Osteoblast (primary cell): ENCODE measurements at regions not wholly inside any gene's neighbourhood (a gene's known extent, or its start where the extent isn't known, plus 50 kb on each side); places are given as distances from the start of the nearest gene placed in this dataset.

Experiments
- DNase-seq: peaks from one replicate; pipeline ENCODE4 v3.0.0; 2011; ENCODE audit warnings: low spot score, mixed read lengths; ENCODE audit not compliant: insufficient read length; ENCODE audit errors: missing footprints
- H2AFZ ChIP-seq: 2 replicates; pipeline ENCODE4 v1.6.0; 2011; ENCODE audit warnings: mild to moderate bottlenecking, low read length
- H3K27ac ChIP-seq: 2 replicates; pipeline ENCODE4 v1.5.1; 2011; ENCODE audit warnings: mild to moderate bottlenecking, low read depth, low read length, moderate library complexity
- H3K27me3 ChIP-seq: 2 replicates; pipeline ENCODE4 v1.6.0; 2012; ENCODE audit warnings: mild to moderate bottlenecking, control low read depth, inconsistent platforms, low read length, moderate library complexity; ENCODE audit not compliant: insufficient read depth
- H3K36me3 ChIP-seq: 2 replicates; pipeline ENCODE4 v1.5.1; 2011; ENCODE audit warnings: mild to moderate bottlenecking, low read length, control low read depth, moderate library complexity; ENCODE audit not compliant: insufficient read depth
- H3K4me1 ChIP-seq: 2 replicates; pipeline ENCODE4 v1.5.1; 2011; ENCODE audit warnings: mild to moderate bottlenecking, low read length, control low read depth, moderate library complexity; ENCODE audit not compliant: insufficient read depth
- H3K4me2 ChIP-seq: 2 replicates; pipeline ENCODE4 v1.6.0; 2011; ENCODE audit warnings: mild to moderate bottlenecking, low read length; ENCODE audit not compliant: insufficient read depth
- H3K4me3 ChIP-seq: fragments of 200-600 bp; sonication (generic); 3 replicates; pipeline ENCODE4 v1.5.1; 2012; ENCODE audit warnings: mild to moderate bottlenecking, low read length, inconsistent platforms; ENCODE audit not compliant: insufficient read depth
- H3K79me2 ChIP-seq: 2 replicates; pipeline ENCODE4 v1.6.0; 2012; ENCODE audit warnings: mild to moderate bottlenecking, low read length, control low read depth, inconsistent platforms; ENCODE audit not compliant: insufficient read depth
- H3K9me3 ChIP-seq: 2 replicates; pipeline ENCODE4 v1.5.1; 2011; ENCODE audit warnings: low read depth, low read length, control low read depth
- H4K20me1 ChIP-seq: 2 replicates; pipeline ENCODE4 v1.6.0; 2012; ENCODE audit warnings: mild to moderate bottlenecking, low read length, control low read depth; ENCODE audit not compliant: insufficient read depth
- CTCF ChIP-seq: IDR thresholded peaks from 2 replicates; pipeline ENCODE4 v1.5.1; 2011; ENCODE audit warnings: mild to moderate bottlenecking, low read depth, low read length, moderate library complexity; ENCODE audit errors: extremely low read depth

- H3K36me3 ChIP-seq: no peaks in the 10 kb centered on the region
- no peaks in the 10 kb centered on the region for H4K20me1 ChIP-seq
- H3K27ac ChIP-seq: no peak overlapping the region
- no peaks in the 10 kb centered on the region for H3K79me2 ChIP-seq
- no peak overlapping the region for H3K4me2 ChIP-seq
- no peak for DNase-seq
- peaks cover 2% of the 10 kb centered on the region for H3K4me1 ChIP-seq
- no peaks in the 10 kb centered on the region for H3K27me3 ChIP-seq
- H3K9me3 ChIP-seq: no peaks in the 10 kb centered on the region
- TF ChIP-seq CTCF: no peak
- no peak overlapping the region for H3K4me3 ChIP-seq
- no peak overlapping the region for H2AFZ ChIP-seq
Observed at GRCh38 chr2:225326969-225327368, 72.5 kb upstream of the NYAP2 start.

- Histone ChIP-seq H3K79me2 (no peaks in the 10 kb centered on the region), H3K4me3 (no peak overlapping the region), H3K4me2 (no peak overlapping the region), H4K20me1 (no peaks in the 10 kb centered on the region), H3K36me3 (no peaks in the 10 kb centered on the region), H3K9me3 (no peaks in the 10 kb centered on the region), H3K27me3 (peaks cover 2% of the 10 kb centered on the region), H3K27ac (no peak overlapping the region), H2AFZ (no peak overlapping the region), H3K4me1 (no peaks in the 10 kb centered on the region)
- TF ChIP-seq CTCF: no peak
- no peak for DNase-seq
Observed at GRCh38 chr2:225319872-225320271, 79.6 kb upstream of the NYAP2 start.

- no peak for TF ChIP-seq CTCF
- H3K9me3 ChIP-seq: no peaks in the 10 kb centered on the region
- no peak overlapping the region for H3K27ac ChIP-seq
- H3K4me1 ChIP-seq: no peaks in the 10 kb centered on the region
- peaks cover 2% of the 10 kb centered on the region for H3K27me3 ChIP-seq
- H3K4me3 ChIP-seq: no peak overlapping the region
- H3K79me2 ChIP-seq: no peaks in the 10 kb centered on the region
- DNase-seq: no peak
- H4K20me1 ChIP-seq: no peaks in the 10 kb centered on the region
- H3K36me3 ChIP-seq: no peaks in the 10 kb centered on the region
- H2AFZ ChIP-seq: no peak overlapping the region
- H3K4me2 ChIP-seq: no peak overlapping the region
Observed at GRCh38 chr2:225318440-225318839, 81.1 kb upstream of the NYAP2 start.

GRCh38 chr2:225317186-225317585, 82.3 kb upstream of the NYAP2 start:
- Histone ChIP-seq H3K4me2 (no peak overlapping the region), H3K9me3 (no peaks in the 10 kb centered on the region), H3K4me3 (no peak overlapping the region), H3K4me1 (no peaks in the 10 kb centered on the region), H4K20me1 (no peaks in the 10 kb centered on the region), H3K27ac (no peak overlapping the region), H2AFZ (no peak overlapping the region), H3K36me3 (no peaks in the 10 kb centered on the region), H3K27me3 (peaks cover 2% of the 10 kb centered on the region), H3K79me2 (no peaks in the 10 kb centered on the region)
- TF ChIP-seq CTCF: no peak
- no peak for DNase-seq
